HepG2 (cell line): ENCODE measurements at regions not wholly inside any gene's neighbourhood (a gene's known extent, or its start where the extent isn't known, plus 50 kb on each side); places are given as distances from the start of the nearest gene placed in this dataset.

ENCODE experiments used
- ATAC-seq: fragments of 200-7000 bp; cut with Tn5 transposase; 3 replicates; pipeline ENCODE4 v1.9.1; 2020; ENCODE audit warnings: mild to moderate bottlenecking, moderate library complexity
- BruUV-seq: library from RNA; stranded (reverse); fragments of 400-500 nt; replicated peaks from 2 replicates; lab custom pipeline; 2021; lab: Mats Ljungman, UMichigan
- CTCF ChIA-PET: fragments of 300-600 bp; formaldehyde crosslinking; extraction: SDS; loops from one replicate; lab custom pipeline; 2021; ENCODE audit warnings: low total read pairs, inconsistent platforms, low intra/inter-chr PET ratio; lab: Yijun Ruan, JAX
- POLR2A ChIA-PET: fragments of 350-600 bp; sonication (Branson Sonifier 250); formaldehyde crosslinking; loops from one replicate; lab custom pipeline; 2020; ENCODE audit warnings: antibody characterized with exemption, inconsistent platforms; lab: Yijun Ruan, JAX
- DNase-seq: peaks from one replicate; pipeline ENCODE4 v3.0.0-alpha.2; 2015; ENCODE audit warnings: low spot score
- FAIRE-seq: peaks from 3 replicates; lab custom pipeline; 2011; peaks lifted over from hg19 to GRCh38; lab: Jason Lieb, UNC
- H2AFZ ChIP-seq: one replicate; pipeline ENCODE4 v1.6.1; 2011; ENCODE audit warnings: low read length, inconsistent platforms
- H3K27ac ChIP-seq: fragments of 300-600 bp; 3 replicates; pipeline ENCODE4 v1.8.0; 2011; ENCODE audit warnings: mixed run types, mild to moderate bottlenecking, mixed read lengths, low read length, inconsistent platforms; ENCODE audit not compliant: insufficient read depth; ENCODE audit errors: extremely low read length
- H3K27me3 ChIP-seq, 2 experiments: fragments of 200-600 bp in 1 of 2; 2 replicates in 1 of 2; 3 replicates in 1 of 2; pipeline versions ENCODE4 v1.6.0 to v1.8.0; 2011; ENCODE audit warnings: low read length in 2 of 2, mild to moderate bottlenecking in 2 of 2, moderate library complexity in 2 of 2, inconsistent platforms in 1 of 2; ENCODE audit not compliant: insufficient read depth in 2 of 2, control insufficient read depth in 1 of 2
- H3K36me3 ChIP-seq, 2 experiments: fragments of 200-600 bp in 1 of 2; replicated peaks in 1 of 2; 2 replicates in 1 of 2; 3 replicates in 1 of 2; pipeline versions ENCODE4 v1.5.1 to v1.8.0; 2011; ENCODE audit warnings: low read length in 2 of 2, inconsistent platforms in 1 of 2; ENCODE audit not compliant: insufficient read depth in 2 of 2, control insufficient read depth in 1 of 2
- H3K4me1 ChIP-seq: 2 replicates; pipeline ENCODE4 v1.5.1; 2012; ENCODE audit warnings: low read length, inconsistent platforms; ENCODE audit not compliant: insufficient read depth
- H3K4me2 ChIP-seq: 2 replicates; pipeline ENCODE4 v1.6.0; 2011; ENCODE audit warnings: low read depth, low read length, inconsistent platforms
- H3K4me3 ChIP-seq, 3 experiments: fragments of 200-600 bp in 1 of 3; sonication (generic), shearing (Covaris generic) in 1 of 3; replicated peaks in 1 of 3; 2 replicates each; pipeline ENCODE4 v1.5.1; 2011 to 2016; ENCODE audit warnings: low read length in 3 of 3, inconsistent platforms in 2 of 3, low read depth in 2 of 3, mild to moderate bottlenecking in 2 of 3, control low read depth in 1 of 3, mixed read lengths in 1 of 3; ENCODE audit not compliant: insufficient read depth in 1 of 3
- H3K79me2 ChIP-seq: one replicate; pipeline ENCODE4 v1.6.1; 2011; ENCODE audit warnings: low read length, inconsistent platforms; ENCODE audit not compliant: insufficient read depth
- H3K9ac ChIP-seq: 2 replicates; pipeline ENCODE4 v1.6.0; 2011; ENCODE audit warnings: mild to moderate bottlenecking, low read depth, low read length, inconsistent platforms; ENCODE audit not compliant: insufficient read depth
- H3K9me3 ChIP-seq: 2 replicates; pipeline ENCODE4 v1.5.1; 2012; ENCODE audit warnings: mild to moderate bottlenecking, low read length
- H4K20me1 ChIP-seq: 2 replicates; pipeline ENCODE4 v1.6.0; 2011; ENCODE audit warnings: inconsistent platforms, mild to moderate bottlenecking, low read length, moderate library complexity; ENCODE audit not compliant: insufficient read depth
- MNT ChIP-seq: fragments of 450-650 bp; IDR thresholded peaks from 2 replicates; pipeline ENCODE4 v1.6.1; 2016
- ZNF558 ChIP-seq: sonication (generic); formaldehyde crosslinking; IDR thresholded peaks from 2 replicates; pipeline ENCODE4 v1.9.0; 2022; ENCODE audit warnings: mild to moderate bottlenecking, missing genetic modification reagents, borderline replicate concordance
- ZNF746 ChIP-seq: sonication (generic); formaldehyde crosslinking; IDR thresholded peaks from 2 replicates; pipeline ENCODE4 v1.8.0; 2022; ENCODE audit warnings: mild to moderate bottlenecking, missing genetic modification reagents
- WGBS: methylation state at CpG from one replicate; pipeline ENCODE4 v1.1.6; 2017; ENCODE audit warnings: low lambda C conversion rate; 5-methylcytosine and 5-hydroxymethylcytosine counted together
- in situ Hi-C: cut with HindIII; loops from 2 replicates; pipeline ENCODE4 v1.10.0; 2017; ENCODE audit warnings: low pct_unique_long_range_greater_than_20kb; ENCODE audit not compliant: extremely low pct_ligation_motif_present
- intact Hi-C: fragments of 100-400 bp; cut with micrococcal nuclease; formaldehyde crosslinking; loops from one replicate; pipeline ENCODE4 v1.10.0; 2022; ENCODE audit not compliant: unreplicated experiment
- TF ChIP-seq, protein P1 (sequence below): sonication (generic); formaldehyde crosslinking; IDR thresholded peaks from 2 replicates; pipeline ENCODE4 v1.4.0; 2020; ENCODE audit warnings: mild to moderate bottlenecking, missing genetic modification reagents
- TF ChIP-seq, protein P2 (sequence below): sonication (generic); formaldehyde crosslinking; IDR thresholded peaks from 2 replicates; pipeline ENCODE4 v1.8.1; 2023; ENCODE audit warnings: missing genetic modification reagents, mild to moderate bottlenecking, borderline replicate concordance
- TF ChIP-seq, protein P3 (sequence below): sonication (generic); formaldehyde crosslinking; IDR thresholded peaks from 2 replicates; pipeline ENCODE4 v1.4.0; 2020; ENCODE audit warnings: mild to moderate bottlenecking, missing genetic modification reagents

DNA sequence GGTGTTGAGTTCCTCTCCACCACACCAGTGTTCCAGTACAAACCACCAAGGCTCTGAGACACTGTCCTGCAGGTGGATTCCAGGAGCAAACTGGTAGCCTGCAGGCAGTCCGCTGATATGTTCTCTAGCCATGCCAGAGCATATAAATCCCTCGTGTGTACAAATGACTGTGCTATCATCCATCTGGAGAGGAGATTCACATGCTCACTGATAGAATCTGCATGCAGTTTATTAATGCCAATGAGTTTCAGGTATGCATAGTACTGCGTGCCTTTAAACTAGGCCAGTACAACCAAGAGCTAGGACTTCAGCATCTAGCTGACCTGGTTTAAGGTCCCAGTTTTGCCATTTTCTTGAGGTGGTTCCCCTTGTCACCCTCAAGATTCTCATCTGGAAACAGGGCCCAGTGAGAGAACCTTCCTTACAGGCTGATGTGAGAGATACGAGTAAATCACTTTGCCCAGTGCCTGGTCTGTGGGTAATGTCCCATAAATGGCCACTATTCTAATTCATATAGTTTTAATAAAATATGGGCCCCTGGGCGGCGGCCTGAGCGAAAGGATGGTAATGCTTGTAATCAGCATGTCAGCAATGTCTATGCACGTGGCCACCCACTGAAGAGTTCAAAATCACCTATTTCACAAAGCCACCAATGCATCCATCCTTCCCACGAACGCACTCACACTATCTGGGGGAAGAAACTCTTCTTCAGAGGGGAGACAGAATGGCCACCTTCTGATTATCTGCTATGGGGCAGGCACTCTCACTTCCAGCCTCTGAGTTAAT lies 268.0 kb upstream of the ZMIZ1 start:
- Histone ChIP-seq H3K4me1 (no peaks in the 10 kb centered on the region), H2AFZ (no peak overlapping the region), H3K4me2 (no peak overlapping the region), H3K9ac (no peak overlapping the region), H3K36me3 (no peaks in the 10 kb centered on the region)
- no peak for ATAC-seq
- BruUV-seq: no TSS peak
- 31% methylated on average over 10 of the region's 10 CpGs for WGBS
- peak; percentile 57 for TF ChIP-seq MNT
- TF ChIP-seq, protein P1, sequence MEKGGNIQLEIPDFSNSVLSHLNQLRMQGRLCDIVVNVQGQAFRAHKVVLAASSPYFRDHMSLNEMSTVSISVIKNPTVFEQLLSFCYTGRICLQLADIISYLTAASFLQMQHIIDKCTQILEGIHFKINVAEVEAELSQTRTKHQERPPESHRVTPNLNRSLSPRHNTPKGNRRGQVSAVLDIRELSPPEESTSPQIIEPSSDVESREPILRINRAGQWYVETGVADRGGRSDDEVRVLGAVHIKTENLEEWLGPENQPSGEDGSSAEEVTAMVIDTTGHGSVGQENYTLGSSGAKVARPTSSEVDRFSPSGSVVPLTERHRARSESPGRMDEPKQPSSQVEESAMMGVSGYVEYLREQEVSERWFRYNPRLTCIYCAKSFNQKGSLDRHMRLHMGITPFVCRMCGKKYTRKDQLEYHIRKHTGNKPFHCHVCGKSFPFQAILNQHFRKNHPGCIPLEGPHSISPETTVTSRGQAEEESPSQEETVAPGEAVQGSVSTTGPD: no peak
- TF ChIP-seq, all 625 proteins: peak for 1
- Histone ChIP-seq H4K20me1 (no peaks in the 10 kb centered on the region), H3K79me2 (no peaks in the 10 kb centered on the region), H3K4me3 (no peak overlapping the region), H3K27ac (no peak overlapping the region), H3K27me3 (peaks cover 2 to 35% of the 10 kb centered on the region in 2 experiments; a peak in 4 of 5 replicates), H3K9me3 (no peaks in the 10 kb centered on the region)
- POLR2A ChIA-PET: no interaction called here
- intact Hi-C loops: no loop called here
- in situ Hi-C loops: no loop called here
- CTCF ChIA-PET: no interaction called here
- DNase-seq: no peak
- FAIRE-seq: no peak

DNA sequence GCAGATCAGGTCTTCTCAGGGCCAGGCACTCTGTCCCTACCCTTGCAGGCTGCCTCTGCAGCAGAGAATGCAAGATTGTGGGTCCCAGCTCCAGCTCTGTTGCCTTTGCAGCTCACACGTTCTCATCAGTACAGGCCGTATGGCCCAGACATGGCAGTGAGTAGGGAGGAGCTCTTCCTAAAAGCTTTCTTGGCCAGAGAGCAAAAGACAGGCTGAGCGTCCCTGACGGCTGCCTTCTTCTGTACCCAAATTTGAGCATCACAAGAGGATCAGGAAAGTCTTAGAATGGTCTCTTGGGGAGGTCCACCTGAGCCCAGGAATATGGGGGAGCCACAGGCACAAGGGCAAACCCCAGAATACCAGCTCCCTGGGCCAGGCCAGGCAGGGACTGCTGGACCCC lies 266.3 kb upstream of the ZMIZ1 start:
- peaks cover 2 to 39% of the 10 kb centered on the region in 2 experiments; a peak in 4 of 5 replicates for H3K27me3 ChIP-seq
- no peak for TF ChIP-seq ZNF558 (CRISPR knock-in tag)
- TF ChIP-seq ZNF746: no peak
- TF ChIP-seq, protein P2, sequence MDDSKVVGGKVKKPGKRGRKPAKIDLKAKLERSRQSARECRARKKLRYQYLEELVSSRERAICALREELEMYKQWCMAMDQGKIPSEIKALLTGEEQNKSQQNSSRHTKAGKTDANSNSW (CRISPR knock-in tag): no peak
- TF ChIP-seq, protein P3, sequence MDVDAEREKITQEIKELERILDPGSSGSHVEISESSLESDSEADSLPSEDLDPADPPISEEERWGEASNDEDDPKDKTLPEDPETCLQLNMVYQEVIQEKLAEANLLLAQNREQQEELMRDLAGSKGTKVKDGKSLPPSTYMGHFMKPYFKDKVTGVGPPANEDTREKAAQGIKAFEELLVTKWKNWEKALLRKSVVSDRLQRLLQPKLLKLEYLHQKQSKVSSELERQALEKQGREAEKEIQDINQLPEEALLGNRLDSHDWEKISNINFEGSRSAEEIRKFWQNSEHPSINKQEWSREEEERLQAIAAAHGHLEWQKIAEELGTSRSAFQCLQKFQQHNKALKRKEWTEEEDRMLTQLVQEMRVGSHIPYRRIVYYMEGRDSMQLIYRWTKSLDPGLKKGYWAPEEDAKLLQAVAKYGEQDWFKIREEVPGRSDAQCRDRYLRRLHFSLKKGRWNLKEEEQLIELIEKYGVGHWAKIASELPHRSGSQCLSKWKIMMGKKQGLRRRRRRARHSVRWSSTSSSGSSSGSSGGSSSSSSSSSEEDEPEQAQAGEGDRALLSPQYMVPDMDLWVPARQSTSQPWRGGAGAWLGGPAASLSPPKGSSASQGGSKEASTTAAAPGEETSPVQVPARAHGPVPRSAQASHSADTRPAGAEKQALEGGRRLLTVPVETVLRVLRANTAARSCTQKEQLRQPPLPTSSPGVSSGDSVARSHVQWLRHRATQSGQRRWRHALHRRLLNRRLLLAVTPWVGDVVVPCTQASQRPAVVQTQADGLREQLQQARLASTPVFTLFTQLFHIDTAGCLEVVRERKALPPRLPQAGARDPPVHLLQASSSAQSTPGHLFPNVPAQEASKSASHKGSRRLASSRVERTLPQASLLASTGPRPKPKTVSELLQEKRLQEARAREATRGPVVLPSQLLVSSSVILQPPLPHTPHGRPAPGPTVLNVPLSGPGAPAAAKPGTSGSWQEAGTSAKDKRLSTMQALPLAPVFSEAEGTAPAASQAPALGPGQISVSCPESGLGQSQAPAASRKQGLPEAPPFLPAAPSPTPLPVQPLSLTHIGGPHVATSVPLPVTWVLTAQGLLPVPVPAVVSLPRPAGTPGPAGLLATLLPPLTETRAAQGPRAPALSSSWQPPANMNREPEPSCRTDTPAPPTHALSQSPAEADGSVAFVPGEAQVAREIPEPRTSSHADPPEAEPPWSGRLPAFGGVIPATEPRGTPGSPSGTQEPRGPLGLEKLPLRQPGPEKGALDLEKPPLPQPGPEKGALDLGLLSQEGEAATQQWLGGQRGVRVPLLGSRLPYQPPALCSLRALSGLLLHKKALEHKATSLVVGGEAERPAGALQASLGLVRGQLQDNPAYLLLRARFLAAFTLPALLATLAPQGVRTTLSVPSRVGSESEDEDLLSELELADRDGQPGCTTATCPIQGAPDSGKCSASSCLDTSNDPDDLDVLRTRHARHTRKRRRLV (CRISPR knock-in tag): no peak
- H3K9ac ChIP-seq: no peak overlapping the region
- H2AFZ ChIP-seq: no peak overlapping the region
- no peak overlapping the region for H3K4me3 ChIP-seq
- no peak for ATAC-seq
- H3K4me2 ChIP-seq: no peak overlapping the region
- no peaks in the 10 kb centered on the region for H3K79me2 ChIP-seq
- no peaks in the 10 kb centered on the region for H3K9me3 ChIP-seq
- no peaks in the 10 kb centered on the region for H4K20me1 ChIP-seq
- CTCF ChIA-PET: no interaction called here
- POLR2A ChIA-PET: no interaction called here
- no peaks in the 10 kb centered on the region for H3K4me1 ChIP-seq
- BruUV-seq: no TSS peak
- H3K36me3 ChIP-seq: no peaks in the 10 kb centered on the region
- in situ Hi-C loops: no loop called here
- FAIRE-seq: no peak
- intact Hi-C loops: no loop called here
- H3K27ac ChIP-seq: no peak overlapping the region
- 20% methylated on average over 4 of the region's 4 CpGs for WGBS
- DNase-seq: no peak
